ENCODE measurements at regions not wholly inside any gene's neighbourhood (a gene's known extent, or its start where the extent isn't known, plus 50 kb on each side); places are given as distances from the start of the nearest gene placed in this dataset.

DNA sequence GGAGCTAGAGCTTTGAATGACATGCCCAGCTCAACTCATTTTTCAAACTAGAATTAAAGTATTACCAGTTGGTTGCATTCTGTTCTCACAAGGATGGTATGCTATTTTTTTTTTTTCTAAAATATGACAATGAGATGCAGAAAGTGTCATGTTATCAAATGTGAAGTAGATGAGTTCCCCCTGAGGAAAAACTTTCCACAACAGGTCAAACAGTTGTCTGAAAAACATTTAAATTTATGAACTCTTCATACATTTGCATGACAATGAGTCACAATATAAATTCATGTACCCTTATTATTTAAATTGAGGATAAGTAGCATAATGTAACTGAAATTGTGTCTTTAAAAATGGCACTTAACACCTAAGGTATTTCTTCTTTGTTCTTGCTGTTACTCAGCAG is 1720.5 kb upstream of the NUDT12 start:
- H4K20me1 ChIP-seq (ENCODE audit: control insufficient read depth, extremely low read depth, insufficient read depth, low read length), result no peaks in the 10 kb centered on the region
- H3K79me2 ChIP-seq (ENCODE audit: control insufficient read depth, insufficient read depth, low read length), result no peaks in the 10 kb centered on the region
- no peaks in the 10 kb centered on the region for H3K9me1 ChIP-seq (ENCODE audit: control insufficient read depth, extremely low read depth, insufficient read depth, low read length)
- no peak overlapping the region for H3K4me2 ChIP-seq (ENCODE audit: control insufficient read depth, extremely low read depth, insufficient read depth, low read depth, low read length)
- dilution Hi-C loops (cut with MboI; ENCODE audit: extremely low pct_ligation_motif_present, low sequenced_read_pairs), result no loop called here
- H3K4me3 ChIP-seq (ENCODE audit: control insufficient read depth in 2 of 3, extremely low read depth in 1 of 3, insufficient read depth in 2 of 3, low read depth in 1 of 3, low read length in 3 of 3), result no peak overlapping the region
- no peaks in the 10 kb centered on the region for H3K4me1 ChIP-seq (ENCODE audit: control insufficient read depth, extremely low read depth, insufficient read depth, low read length)
- no peaks in the 10 kb centered on the region for H3K36me3 ChIP-seq (ENCODE audit: control insufficient read depth in 2 of 2, extremely low read depth in 1 of 2, insufficient read depth in 2 of 2, low read length in 2 of 2)
- no peak overlapping the region for H3K9ac ChIP-seq (ENCODE audit: control insufficient read depth, extremely low read depth, insufficient read depth, low read length)
- no peaks in the 10 kb centered on the region for H3K9me3 ChIP-seq (ENCODE audit: control insufficient read depth, low read depth, low read length)
- H2AFZ ChIP-seq (ENCODE audit: control insufficient read depth, low read length), result no peak overlapping the region
- no peak for DNase-seq (ENCODE audit: low read depth, low spot score)
- no peak overlapping the region for H3K27ac ChIP-seq (ENCODE audit: control insufficient read depth, insufficient read depth, low read length)
- H3K27me3 ChIP-seq (ENCODE audit: control insufficient read depth, extremely low read depth, insufficient read depth, low read length), result no peaks in the 10 kb centered on the region
- no peak for FAIRE-seq
- TF ChIP-seq EZH2 (IDR thresholded peaks at IDR 0.05; ENCODE audit: low read length), result no peak
- TF ChIP-seq, protein P1, sequence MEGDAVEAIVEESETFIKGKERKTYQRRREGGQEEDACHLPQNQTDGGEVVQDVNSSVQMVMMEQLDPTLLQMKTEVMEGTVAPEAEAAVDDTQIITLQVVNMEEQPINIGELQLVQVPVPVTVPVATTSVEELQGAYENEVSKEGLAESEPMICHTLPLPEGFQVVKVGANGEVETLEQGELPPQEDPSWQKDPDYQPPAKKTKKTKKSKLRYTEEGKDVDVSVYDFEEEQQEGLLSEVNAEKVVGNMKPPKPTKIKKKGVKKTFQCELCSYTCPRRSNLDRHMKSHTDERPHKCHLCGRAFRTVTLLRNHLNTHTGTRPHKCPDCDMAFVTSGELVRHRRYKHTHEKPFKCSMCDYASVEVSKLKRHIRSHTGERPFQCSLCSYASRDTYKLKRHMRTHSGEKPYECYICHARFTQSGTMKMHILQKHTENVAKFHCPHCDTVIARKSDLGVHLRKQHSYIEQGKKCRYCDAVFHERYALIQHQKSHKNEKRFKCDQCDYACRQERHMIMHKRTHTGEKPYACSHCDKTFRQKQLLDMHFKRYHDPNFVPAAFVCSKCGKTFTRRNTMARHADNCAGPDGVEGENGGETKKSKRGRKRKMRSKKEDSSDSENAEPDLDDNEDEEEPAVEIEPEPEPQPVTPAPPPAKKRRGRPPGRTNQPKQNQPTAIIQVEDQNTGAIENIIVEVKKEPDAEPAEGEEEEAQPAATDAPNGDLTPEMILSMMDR (optimal IDR thresholded peaks at IDR 0.05 in 1 of 3, IDR thresholded peaks at IDR 0.05 in 1 of 3, conservative IDR thresholded peaks at IDR 0.05 in 1 of 3; ENCODE audit: extremely low read depth in 1 of 3, insufficient read depth in 2 of 3, low read length in 3 of 3), result no peak

DNA sequence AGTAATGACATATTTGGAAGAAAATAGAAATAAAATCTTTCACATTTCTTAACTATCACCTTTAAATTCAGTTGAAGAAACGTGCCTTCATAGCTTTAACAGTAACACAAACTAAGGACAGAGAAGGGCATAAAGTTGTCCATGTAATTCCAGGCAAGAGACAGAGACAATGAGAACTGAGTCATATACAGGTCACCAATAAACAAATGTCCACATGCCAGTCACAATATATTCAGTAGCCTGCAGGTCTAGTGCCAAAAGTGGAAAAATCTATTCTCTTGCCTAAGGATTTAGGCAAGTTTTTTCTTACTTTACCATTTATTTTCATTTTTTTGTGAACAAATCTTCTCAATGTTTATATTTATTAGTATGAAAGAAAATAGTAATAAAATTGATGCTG is 1711.5 kb upstream of the NUDT12 start:
- Histone ChIP-seq H3K27ac (ENCODE audit: control insufficient read depth, insufficient read depth, low read length) (no peak overlapping the region), H3K9me3 (ENCODE audit: control insufficient read depth, low read depth, low read length) (no peaks in the 10 kb centered on the region), H3K4me1 (ENCODE audit: control insufficient read depth, extremely low read depth, insufficient read depth, low read length) (no peaks in the 10 kb centered on the region), H2AFZ (ENCODE audit: control insufficient read depth, low read length) (no peak overlapping the region), H3K9me1 (ENCODE audit: control insufficient read depth, extremely low read depth, insufficient read depth, low read length) (no peaks in the 10 kb centered on the region), H3K27me3 (ENCODE audit: control insufficient read depth, extremely low read depth, insufficient read depth, low read length) (no peaks in the 10 kb centered on the region), H3K4me2 (ENCODE audit: control insufficient read depth, extremely low read depth, insufficient read depth, low read depth, low read length) (no peak overlapping the region), H3K4me3 (ENCODE audit: control insufficient read depth in 2 of 3, extremely low read depth in 1 of 3, insufficient read depth in 2 of 3, low read depth in 1 of 3, low read length in 3 of 3) (no peak overlapping the region), H3K79me2 (ENCODE audit: control insufficient read depth, insufficient read depth, low read length) (no peaks in the 10 kb centered on the region), H3K36me3 (ENCODE audit: control insufficient read depth in 2 of 2, extremely low read depth in 1 of 2, insufficient read depth in 2 of 2, low read length in 2 of 2) (no peaks in the 10 kb centered on the region), H4K20me1 (ENCODE audit: control insufficient read depth, extremely low read depth, insufficient read depth, low read length) (no peaks in the 10 kb centered on the region), H3K9ac (ENCODE audit: control insufficient read depth, extremely low read depth, insufficient read depth, low read length) (no peak overlapping the region)
- no peak for FAIRE-seq
- TF ChIP-seq EZH2 (IDR thresholded peaks at IDR 0.05; ENCODE audit: low read length), result no peak
- TF ChIP-seq, protein P1 (optimal IDR thresholded peaks at IDR 0.05 in 1 of 3, IDR thresholded peaks at IDR 0.05 in 1 of 3, conservative IDR thresholded peaks at IDR 0.05 in 1 of 3; ENCODE audit: extremely low read depth in 1 of 3, insufficient read depth in 2 of 3, low read length in 3 of 3), result no peak
- DNase-seq (ENCODE audit: low read depth, low spot score), result no peak
- dilution Hi-C loops (cut with MboI; ENCODE audit: extremely low pct_ligation_motif_present, low sequenced_read_pairs), result no loop called here
